AG09309 (cell line): ENCODE measurements at regions not wholly inside any gene's neighbourhood (a gene's known extent, or its start where the extent isn't known, plus 50 kb on each side); places are given as distances from the start of the nearest gene placed in this dataset.

Source experiments
- DNase-seq: peaks from one replicate; pipeline ENCODE4 v3.0.0-alpha.2; 2010; ENCODE audit warnings: low read depth
- H3K4me3 ChIP-seq: 2 replicates; pipeline ENCODE4 v1.5.1; 2011; ENCODE audit warnings: mild to moderate bottlenecking, low read depth, low read length, moderate library complexity; ENCODE audit not compliant: control insufficient read depth
- CTCF ChIP-seq: IDR thresholded peaks from 2 replicates; pipeline ENCODE4 v1.5.1; 2011; ENCODE audit warnings: mild to moderate bottlenecking, low read depth, low read length, inconsistent platforms; ENCODE audit not compliant: insufficient read depth, control insufficient read depth; ENCODE audit errors: missing control alignments

- TF ChIP-seq CTCF: no peak
- H3K4me3 ChIP-seq: no peak overlapping the region
Observed at GRCh38 chr4:34108391-34108790, 2135.9 kb downstream of the ARAP2 start.

DNA sequence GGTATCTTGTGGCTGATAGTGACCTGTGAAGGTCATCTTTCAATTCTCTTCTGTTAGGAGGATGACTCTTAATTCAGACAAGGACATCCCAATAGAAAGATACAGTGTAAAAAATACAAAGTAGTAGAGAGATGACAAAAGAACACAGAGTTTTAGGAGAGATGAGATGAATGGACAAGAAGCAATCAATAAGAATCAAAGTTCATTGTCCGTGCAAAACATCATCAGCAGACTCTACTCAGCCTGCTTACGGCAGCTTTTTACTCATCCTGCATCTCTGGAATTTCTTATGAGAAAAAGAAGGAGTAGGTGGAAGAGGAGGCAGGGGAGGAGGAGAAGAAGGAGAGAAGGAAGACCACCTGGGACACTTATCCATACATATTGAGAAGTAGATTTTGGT, 2131.7 kb downstream of the ARAP2 start:
- DNase-seq: no peak
- no peak for TF ChIP-seq CTCF
- H3K4me3 ChIP-seq: no peak overlapping the region

More at GRCh38 chr4:34108391-34108790, 2135.9 kb downstream of the ARAP2 start:
- peak; percentile 58 for DNase-seq

DNA sequence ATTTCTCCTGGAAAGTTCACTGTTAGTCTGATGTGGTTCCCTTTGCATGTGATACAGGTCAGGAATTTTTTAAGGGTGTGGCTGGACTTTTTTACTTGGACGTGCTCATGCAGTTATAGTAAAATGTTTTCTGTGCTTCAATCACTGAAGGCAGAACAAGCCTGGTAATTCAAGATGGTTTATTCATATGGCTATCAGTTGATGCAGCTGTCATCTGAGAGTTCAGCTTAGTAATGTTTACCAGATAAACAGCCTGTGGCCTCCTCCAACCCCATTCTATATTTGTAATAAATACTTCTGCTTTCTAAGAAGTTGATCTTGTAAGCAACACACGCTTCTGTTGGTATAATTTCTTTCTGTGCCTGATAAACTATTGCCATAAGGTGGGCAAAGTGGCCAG, 2105.9 kb downstream of the ARAP2 start:
- TF ChIP-seq CTCF: no peak
- no peak for DNase-seq
- no peak overlapping the region for H3K4me3 ChIP-seq

- TF ChIP-seq CTCF: no peak
- no peak for DNase-seq
- no peak overlapping the region for H3K4me3 ChIP-seq
Observed at GRCh38 chr4:34139346-34139745, 2105.0 kb downstream of the ARAP2 start.

DNA sequence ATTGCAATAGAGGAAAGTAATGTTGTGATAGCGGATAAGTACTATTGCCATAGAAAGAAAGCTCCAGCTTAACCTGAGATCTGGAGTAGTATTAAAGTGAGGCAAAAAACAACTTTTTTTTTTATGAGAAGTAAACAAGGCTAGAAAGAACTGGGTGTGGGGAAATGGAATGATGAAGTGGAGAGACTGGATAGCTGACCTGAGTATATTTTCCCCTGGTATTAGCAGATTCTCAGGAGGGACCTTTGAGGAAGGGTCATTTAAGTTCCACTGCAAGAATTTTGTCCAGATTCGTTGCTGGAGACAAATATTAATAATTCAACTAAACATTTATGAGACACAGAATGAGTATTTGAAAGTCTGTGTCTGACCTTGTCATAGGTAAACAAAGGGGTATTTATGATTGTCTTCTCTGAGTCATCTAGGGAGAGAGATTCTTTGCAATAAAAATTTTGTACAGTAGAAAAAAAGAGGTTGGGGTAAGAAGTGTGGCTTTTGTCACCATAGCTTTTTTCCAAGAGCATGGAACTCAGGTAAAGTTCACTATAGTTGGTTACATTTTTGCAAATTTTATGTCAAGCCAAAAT, 2095.9 kb downstream of the ARAP2 start:
- H3K4me3 ChIP-seq: no peak overlapping the region

DNA sequence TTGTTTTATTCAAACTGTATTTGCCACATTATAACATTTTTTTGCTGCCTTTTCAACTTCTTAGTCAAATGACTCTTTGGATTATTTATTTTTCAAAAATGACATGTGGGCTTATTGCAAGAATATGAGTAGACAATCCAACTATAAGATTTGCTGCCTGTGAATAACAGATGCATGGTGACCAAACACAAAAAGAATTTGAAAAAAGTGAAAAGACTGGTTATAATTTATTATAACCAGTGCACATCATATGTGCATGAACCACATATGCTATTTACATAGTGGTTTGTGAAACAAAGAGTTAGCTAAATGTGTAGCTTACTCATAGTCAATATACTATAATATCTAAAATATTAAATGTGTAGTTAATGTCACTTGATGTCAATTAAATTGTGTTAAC, 2086.8 kb downstream of the ARAP2 start:
- TF ChIP-seq CTCF: no peak
- no peak for DNase-seq
- no peak overlapping the region for H3K4me3 ChIP-seq

More for the DNA sequence above, 2095.9 kb downstream of the ARAP2 start:
- TF ChIP-seq CTCF: no peak
- DNase-seq: no peak

DNA sequence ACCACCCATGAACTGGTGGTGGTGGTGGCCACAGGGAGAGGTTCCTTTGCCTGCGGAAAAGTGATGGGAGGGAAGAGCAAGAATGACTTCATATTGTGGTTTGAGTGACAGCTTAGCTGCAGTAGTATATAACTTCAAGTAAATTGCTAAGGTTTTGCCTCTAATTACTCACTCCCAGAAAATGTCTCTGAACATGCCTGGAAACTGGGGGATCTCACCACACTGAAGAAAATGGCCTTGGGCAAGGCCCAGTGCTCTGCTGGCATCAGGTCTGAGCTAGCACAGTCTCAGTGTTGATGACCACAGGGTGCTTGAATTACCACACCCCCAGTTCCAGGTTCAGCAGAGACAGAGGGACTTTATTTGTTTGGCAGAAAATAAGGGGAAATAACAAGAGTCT, 2085.4 kb downstream of the ARAP2 start:
- no peak for TF ChIP-seq CTCF
- H3K4me3 ChIP-seq: no peak overlapping the region
- DNase-seq: no peak
